HEK293T (cell line): ENCODE measurements at regions not wholly inside any gene's neighbourhood (a gene's known extent, or its start where the extent isn't known, plus 50 kb on each side); places are given as distances from the start of the nearest gene placed in this dataset.

Source experiments
- BHLHE40 ChIP-seq: fragments of 450-650 bp; IDR thresholded peaks from 2 replicates; pipeline ENCODE4 v1.6.1; 2016; ENCODE audit warnings: mild to moderate bottlenecking, moderate library complexity, borderline replicate concordance
- ELF4 ChIP-seq: fragments of 450-650 bp; IDR thresholded peaks from 2 replicates; pipeline ENCODE4 v1.6.1; 2017; ENCODE audit warnings: antibody characterized with exemption
- FOXA1 ChIP-seq: fragments of 450-650 bp; IDR thresholded peaks from 2 replicates; pipeline ENCODE4 v1.6.1; 2016; ENCODE audit warnings: mild to moderate bottlenecking
- FOXK2 ChIP-seq: fragments of 450-650 bp; IDR thresholded peaks from 2 replicates; pipeline ENCODE4 v1.6.1; 2016; ENCODE audit warnings: mild to moderate bottlenecking
- FOXM1 ChIP-seq: fragments of 450-650 bp; IDR thresholded peaks from 2 replicates; pipeline ENCODE4 v1.6.1; 2017; ENCODE audit warnings: mild to moderate bottlenecking, borderline replicate concordance
- HDGF ChIP-seq: fragments of 450-650 bp; IDR thresholded peaks from 2 replicates; pipeline ENCODE4 v1.6.1; 2017; ENCODE audit warnings: antibody characterized with exemption, borderline replicate concordance
- LEF1 ChIP-seq: fragments of 450-650 bp; IDR thresholded peaks from 2 replicates; pipeline ENCODE4 v1.6.1; 2017; ENCODE audit warnings: mild to moderate bottlenecking, borderline replicate concordance
- NFRKB ChIP-seq: fragments of 450-650 bp; IDR thresholded peaks from 2 replicates; pipeline ENCODE4 v1.6.1; 2016; ENCODE audit warnings: mild to moderate bottlenecking, moderate library complexity
- SP1 ChIP-seq: fragments of 450-650 bp; IDR thresholded peaks from 2 replicates; pipeline ENCODE4 v1.6.1; 2017
- SUZ12 ChIP-seq: fragments of 450-650 bp; IDR thresholded peaks from 2 replicates; pipeline ENCODE4 v1.6.1; 2016; ENCODE audit warnings: mild to moderate bottlenecking
- TARDBP ChIP-seq: fragments of 450-650 bp; IDR thresholded peaks from 2 replicates; pipeline ENCODE4 v1.6.1; 2016
- ZNF384 ChIP-seq: fragments of 450-650 bp; IDR thresholded peaks from 2 replicates; pipeline ENCODE4 v1.6.1; 2016
- TF ChIP-seq, protein P1 (sequence below): fragments of 450-650 bp; IDR thresholded peaks from 2 replicates; pipeline ENCODE4 v1.6.1; 2016

DNA sequence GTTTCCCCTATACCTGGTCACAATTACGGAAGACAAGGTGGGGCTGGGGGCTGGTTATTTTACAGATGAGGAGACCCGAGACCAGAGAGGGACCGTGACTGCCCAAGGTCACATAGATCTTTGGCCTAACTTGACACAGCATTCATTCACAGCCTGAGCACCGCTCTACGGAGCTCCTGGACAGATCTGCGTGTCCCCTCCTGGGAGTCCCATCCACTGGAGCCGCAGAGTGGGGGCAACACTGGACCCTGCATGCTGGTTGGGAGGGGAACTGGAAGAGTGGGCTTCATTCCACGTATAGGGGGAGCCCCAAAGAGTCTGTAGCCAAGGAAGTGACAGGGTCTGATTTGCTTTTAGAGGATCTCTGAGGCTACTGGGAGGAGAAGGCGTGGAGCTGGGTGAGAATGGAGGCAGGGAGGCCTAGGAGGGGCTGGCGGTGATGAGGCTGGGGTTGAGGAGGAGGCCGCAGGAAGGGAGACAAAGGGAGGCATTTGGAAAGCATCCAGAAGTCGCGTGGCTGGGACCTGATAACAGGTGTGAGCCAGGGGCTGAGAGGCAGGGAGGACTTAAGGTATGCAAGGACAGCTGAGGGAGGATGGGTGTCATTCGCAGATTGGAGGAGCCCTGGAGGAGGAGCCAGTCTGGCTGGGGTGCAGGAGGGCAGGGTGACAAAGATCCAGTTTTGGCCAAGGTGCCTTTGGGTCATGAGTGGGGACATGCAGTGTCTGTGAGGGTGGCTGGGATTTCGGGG, 64.3 kb upstream of the IER5L start:
- TF ChIP-seq NFRKB (no peak), FOXM1 (no peak), BHLHE40 (no peak), SUZ12 (no peak), LEF1 (no peak), SP1 (no peak), ELF4 (no peak), ZNF384 (no peak), FOXA1 (no peak), TARDBP (no peak), FOXK2 (no peak), HDGF (no peak)
- TF ChIP-seq, protein P1, sequence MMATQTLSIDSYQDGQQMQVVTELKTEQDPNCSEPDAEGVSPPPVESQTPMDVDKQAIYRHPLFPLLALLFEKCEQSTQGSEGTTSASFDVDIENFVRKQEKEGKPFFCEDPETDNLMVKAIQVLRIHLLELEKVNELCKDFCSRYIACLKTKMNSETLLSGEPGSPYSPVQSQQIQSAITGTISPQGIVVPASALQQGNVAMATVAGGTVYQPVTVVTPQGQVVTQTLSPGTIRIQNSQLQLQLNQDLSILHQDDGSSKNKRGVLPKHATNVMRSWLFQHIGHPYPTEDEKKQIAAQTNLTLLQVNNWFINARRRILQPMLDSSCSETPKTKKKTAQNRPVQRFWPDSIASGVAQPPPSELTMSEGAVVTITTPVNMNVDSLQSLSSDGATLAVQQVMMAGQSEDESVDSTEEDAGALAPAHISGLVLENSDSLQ, result no peak
